NT2/D1 (cell line): ENCODE measurements at regions not wholly inside any gene's neighbourhood (a gene's known extent, or its start where the extent isn't known, plus 50 kb on each side); places are given as distances from the start of the nearest gene placed in this dataset.

Experiments used
- YY1 ChIP-seq: IDR thresholded peaks from 2 replicates; pipeline ENCODE4 v1.6.1; 2011; ENCODE audit not compliant: insufficient read length, insufficient read depth
- ZNF274 ChIP-seq: IDR thresholded peaks from 2 replicates; pipeline ENCODE4 v1.6.1; 2011; ENCODE audit warnings: mild to moderate bottlenecking, low read depth, low read length

GRCh38 chr5:163345216-163345615, 92.2 kb upstream of the CCNG1 start:
- TF ChIP-seq YY1, result no peak
- TF ChIP-seq ZNF274, result no peak
